ENCODE measurements at regions not wholly inside any gene's neighbourhood (a gene's known extent, or its start where the extent isn't known, plus 50 kb on each side); places are given as distances from the start of the nearest gene placed in this dataset.
"Not testable (repeated sequence)": the region's sequence is repeated elsewhere in the genome, so short reads cannot be mapped to it uniquely, and the experiment has no call there.

DNA sequence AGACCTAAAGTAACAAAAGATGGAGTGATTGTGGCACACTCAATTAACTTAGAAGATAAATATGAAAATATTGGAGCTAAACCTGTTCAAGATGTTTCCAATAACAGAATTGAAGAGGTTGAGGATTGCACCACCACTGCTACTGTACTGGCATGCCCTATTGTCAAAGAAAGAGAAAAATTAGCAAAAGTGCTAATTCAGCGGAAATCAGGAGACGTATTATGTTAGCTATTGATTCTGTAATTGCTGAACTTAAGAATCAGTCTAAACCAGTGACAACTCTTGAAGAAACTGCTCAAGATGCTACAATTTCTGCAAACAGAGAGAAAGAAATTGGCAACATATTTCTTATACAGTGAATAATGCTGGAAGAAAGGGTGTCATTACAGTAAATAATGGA is 754.4 kb downstream of the CDH18 start:
- no peak for DNase-seq (ENCODE audit: low spot score)

DNA sequence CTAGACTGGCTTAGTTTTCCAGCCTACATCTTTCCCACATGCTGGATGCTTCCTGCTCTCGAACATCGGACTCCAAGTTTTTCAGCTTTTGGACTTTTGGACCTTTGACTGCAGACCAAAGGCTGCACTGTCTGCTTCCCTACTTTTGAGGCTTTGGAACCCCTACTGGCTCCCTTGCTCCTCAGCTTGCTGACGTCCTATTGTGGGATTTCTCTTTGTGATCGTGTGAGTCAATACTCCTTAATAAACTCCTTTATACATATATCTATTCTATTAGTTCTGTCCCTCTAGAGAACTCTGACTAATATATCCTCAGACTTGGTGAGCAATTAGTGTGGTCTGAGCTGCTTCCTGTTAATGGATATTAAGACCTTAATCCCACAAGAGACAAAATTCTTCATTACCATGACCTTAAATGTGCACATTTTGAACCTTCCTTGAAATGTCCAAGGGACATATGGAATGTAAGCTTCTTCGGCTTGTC is 752.9 kb downstream of the CDH18 start:
- DNase-seq (ENCODE audit: low spot score), result no peak

DNA sequence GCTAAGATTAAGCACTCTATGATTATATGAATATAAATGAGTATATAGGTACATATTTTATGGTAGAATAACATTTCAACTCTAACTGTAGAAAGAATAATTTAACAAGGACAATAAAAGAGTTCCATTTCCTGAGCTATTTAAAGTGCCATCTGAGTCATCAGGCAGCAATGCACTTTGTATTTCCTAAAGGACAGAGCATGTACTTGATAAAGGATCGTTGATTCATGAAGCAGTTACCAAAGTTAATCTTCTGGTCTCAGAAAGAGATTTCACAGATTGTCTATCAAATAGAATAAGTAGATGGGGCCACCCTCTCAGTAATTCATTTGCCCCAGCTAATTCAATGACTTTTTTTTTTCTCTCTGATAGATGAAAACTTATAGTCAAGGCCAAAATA is 747.8 kb downstream of the CDH18 start:
- DNase-seq (ENCODE audit: low spot score), result no peak

DNA sequence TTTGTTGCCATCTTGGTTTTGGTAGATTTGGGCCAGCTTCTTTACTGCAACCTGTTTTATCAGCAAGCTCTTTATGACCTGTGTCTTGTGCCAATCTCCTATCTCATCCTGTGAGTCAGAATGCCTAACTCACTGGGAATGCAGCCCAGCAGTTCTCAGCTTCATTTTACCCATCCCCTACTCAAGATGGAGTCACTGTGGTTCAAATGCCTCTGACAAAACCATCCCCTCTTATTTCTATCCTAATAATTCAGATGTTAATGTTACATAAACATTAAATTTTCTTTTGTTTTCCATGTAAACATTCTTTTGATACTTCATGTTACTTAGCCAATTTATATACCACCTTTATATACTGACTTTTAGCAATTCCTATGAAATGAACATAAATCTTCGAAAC is 746.3 kb downstream of the CDH18 start:
- no peak for DNase-seq (ENCODE audit: low spot score)

DNA sequence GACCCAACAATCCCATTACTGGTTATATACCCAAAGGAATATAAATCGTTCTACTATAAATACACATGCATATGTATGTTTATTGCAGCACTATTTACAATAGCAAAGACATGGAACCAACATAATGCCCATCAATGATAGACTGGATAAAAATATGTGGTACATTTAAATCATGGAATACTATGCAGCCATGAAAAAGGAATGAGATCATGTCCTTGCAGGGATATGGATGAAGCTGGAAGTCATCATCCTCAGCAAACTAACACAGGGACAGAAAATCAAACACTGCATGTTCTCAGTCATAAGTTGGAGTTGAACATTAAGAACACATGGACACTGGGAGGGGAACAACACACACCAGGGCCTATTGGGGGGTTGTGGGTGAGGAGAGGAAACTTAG is 741.8 kb downstream of the CDH18 start:
- DNase-seq (ENCODE audit: low spot score), result not testable (repeated sequence)

DNA sequence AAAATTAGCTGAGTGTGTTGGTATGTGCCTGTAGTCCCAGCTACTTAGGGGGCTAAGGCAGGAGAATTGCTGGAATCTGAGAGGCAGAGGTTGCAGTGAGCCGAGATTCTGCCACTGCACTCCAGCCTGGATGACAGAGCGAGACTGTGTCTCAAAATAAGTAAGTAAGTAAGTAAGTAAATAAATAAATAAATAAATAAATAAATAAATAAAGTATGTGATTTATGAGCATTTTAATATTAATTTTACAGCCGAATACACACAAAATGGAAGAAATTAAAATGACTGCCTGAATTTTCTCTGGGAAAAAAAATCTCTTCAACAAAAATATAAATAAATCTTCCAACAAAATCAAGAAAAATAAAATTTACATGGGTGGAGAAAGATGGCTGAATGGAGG is 740.7 kb downstream of the CDH18 start:
- no peak for DNase-seq (ENCODE audit: low spot score)

DNA sequence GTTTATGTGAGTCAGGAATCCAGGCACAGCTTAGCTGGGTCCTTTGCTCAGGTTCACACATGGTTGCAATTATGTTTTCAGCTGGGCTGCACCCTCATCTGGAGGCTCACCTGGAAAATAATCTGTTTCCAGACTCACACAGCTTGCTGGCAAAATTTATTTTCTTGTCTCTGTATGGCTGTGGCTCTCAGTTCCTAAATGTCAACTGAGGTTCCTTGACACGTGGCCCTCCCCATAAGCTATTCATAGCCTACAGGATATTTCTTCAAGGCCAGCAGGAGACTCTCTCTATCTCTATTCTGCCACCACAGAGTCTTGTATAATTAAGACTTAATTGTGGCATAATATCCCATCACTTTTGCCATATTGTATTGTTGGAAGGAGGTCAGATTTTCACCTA is 732.0 kb downstream of the CDH18 start:
- DNase-seq (ENCODE audit: low spot score), result no peak

DNA sequence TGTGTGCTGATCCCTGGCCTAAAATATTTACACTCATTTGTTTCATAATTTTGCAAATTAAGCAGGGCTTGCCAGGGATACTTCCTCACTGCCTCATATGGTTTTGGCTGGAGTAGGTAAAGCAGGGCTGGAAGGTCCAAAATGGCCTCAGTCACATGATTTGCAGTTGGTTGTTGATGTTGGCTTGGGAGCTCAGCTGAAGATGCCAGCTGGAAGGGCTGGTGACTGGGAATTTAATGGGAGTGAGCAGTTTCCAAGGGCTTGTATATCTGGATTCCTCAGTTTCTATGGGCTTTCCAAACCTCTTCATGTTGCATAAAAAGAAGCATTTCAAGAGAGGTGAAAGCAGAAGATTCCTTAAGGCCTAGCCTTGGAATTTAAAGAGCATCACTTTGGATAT is 729.3 kb downstream of the CDH18 start:
- no peak for DNase-seq (ENCODE audit: low spot score)

DNA sequence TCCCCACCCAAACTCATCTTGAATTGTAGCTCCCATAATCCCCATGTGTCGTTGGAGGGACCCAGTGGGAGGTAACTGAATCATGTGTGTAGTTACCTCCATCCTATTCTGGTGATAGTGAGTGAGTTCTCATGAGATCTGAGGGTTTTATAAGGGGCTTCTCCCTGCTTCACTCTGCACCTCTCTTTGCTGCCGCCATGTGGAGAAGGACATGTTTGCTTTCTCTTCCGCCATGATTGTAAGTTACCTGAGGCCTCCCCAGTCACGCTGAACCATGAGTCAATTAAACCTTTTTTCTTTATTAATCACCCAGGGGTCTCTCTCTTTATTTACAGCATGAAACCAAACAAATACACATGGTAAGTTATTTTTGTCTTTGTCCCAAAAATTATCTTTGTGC is 726.1 kb downstream of the CDH18 start:
- no peak for DNase-seq (ENCODE audit: low spot score)

DNA sequence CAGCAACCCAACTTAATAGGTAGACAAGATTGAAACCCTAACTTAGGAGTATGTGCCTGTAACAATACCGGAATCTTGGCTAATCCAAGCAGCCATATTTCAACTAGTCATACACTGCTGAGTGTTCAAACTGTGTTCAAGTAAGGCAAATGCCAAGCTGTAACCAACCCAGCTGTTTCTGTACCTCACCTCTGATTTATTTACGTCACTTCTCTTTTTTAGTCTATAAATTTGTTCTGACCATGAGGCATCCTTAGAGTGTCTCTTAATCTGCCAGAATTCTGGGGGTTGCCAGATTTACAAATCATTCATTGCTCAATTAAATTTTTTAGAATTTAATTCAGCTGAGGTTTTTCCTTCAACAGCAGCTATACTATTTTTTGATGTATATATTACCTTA is 723.2 kb downstream of the CDH18 start:
- no peak for DNase-seq (ENCODE audit: low spot score)

DNA sequence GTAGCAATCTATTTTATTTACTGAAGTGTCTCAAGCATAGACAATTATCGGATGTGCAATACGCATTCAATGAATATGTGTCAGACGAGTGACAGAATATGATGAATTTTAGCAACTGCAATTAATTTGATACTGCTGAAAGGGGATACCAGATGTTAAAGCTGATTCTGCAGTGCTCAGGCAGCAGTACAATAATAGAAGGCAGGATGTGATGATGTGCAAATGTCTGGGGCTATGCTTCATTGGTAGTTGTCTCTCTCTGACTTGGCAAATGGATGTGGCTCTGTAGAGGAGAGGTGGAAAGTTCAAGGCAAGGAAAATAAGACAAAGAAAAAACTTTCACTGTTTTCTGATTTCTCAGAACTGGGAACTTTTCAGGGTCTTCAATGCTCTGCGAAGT is 721.2 kb downstream of the CDH18 start:
- DNase-seq (ENCODE audit: low spot score), result no peak

DNA sequence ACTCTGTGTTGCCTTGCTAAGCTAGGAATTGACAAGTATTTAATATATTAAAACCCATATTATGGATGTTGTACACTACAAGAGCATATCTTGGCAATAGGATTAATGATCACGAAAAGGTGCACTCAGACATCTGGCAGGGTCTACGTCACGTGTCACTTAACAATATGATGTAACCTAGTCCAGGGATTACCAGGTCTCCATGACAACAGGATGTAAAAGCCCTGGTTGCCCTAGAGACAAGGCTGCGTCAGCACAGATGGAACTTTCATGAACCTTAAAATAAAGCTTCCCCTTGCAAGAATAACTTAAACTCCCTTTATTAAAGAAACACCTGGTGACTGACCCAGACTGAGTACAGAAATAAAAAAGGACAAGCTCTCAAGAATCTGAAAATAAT is 717.8 kb downstream of the CDH18 start:
- no peak for DNase-seq (ENCODE audit: low spot score)

DNA sequence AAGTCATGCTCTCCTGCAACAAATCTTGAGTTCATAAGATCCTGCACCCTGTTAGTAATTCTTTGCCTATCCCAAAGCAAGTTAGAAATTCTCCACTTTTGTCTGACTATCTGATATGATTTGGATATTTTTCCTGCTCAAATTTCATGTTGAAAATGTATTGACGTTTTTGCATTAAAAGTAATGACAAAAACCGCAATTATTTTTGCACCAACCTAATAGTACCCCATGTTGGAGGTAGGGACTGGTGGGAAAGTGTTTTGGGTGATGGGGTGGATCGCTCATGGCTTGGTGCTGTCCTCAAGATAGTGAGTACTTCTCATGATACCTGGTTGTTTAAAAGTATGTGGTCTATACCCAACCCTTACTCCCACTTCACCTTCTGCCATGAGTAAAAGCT is 713.4 kb downstream of the CDH18 start:
- no peak for DNase-seq (ENCODE audit: low spot score)

DNA sequence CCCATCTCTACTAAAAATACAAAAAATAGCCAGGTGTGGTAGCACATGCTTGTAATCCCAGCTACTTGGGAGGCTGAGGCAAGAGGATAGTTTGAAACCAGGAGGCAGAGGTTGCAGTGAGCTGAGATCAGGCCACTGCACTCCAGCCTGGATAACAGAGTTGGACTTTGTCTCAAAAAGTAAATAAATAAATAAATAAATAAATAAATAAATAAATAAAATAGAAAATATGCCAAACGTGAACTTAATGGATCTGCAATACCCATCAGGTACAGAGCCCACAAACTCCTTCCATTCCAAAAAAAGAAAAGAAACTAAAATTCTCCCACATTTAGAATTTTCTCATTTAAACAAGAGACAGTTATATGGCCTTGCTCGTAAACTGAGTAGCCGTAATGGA is 702.7 kb downstream of the CDH18 start:
- DNase-seq (ENCODE audit: low spot score), result no peak

DNA sequence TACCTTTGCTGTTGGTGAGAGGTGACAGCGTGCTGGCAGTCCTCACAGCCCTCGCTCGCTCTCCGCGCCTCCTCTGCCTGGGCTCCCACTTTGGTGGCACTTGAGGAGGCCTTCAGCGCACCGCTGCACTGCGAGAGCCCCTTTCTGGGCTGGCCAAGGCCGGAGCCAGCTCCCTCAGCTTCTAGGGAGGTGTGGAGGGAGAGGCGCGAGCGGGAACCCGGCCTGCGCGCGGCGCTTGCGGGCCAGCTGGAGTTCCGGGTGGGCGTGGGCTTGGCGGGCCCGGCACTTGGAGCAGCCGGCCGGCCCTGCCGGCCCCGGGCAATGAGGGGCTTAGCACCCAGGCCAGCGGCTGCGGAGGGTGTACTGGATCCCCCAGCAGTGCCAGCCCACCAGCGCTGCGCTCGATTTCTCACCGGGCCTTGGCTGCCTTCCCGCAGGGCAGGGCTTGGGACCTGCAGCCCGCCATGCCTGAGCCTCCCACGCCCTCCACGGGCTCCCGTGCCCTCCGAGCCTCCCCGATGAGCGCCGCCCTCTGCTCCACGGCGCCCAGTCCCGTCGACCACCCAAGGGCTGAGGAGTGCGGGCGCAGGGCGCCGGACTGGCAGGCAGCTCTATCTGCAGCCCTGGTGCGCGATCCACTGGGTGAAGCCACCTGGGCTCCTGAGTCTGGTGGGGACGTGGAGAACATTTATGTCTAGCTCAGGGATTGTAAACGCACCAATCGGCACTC is 700.3 kb downstream of the CDH18 start:
- not testable (repeated sequence) for DNase-seq (ENCODE audit: low spot score)

DNA sequence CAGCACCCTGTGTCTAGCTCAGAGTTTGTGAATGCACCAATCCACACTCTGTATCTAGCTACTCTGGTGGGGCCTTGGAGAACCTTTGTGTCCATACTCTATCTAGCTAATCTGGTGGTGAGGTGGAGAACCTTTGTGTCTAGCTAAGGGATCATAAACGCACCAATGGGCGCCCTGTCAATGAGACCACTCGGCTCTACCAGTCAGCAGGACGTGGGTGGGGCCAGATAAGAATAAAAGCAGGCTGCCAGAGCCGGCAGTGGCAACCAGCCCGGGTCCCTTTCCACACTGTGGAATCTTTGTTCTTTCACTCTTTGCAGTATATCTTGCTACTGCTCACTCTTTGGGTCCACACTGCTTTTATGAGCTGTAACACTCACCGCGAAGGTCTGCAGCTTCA is 699.7 kb downstream of the CDH18 start:
- DNase-seq (ENCODE audit: low spot score), result peak; percentile 9

DNA sequence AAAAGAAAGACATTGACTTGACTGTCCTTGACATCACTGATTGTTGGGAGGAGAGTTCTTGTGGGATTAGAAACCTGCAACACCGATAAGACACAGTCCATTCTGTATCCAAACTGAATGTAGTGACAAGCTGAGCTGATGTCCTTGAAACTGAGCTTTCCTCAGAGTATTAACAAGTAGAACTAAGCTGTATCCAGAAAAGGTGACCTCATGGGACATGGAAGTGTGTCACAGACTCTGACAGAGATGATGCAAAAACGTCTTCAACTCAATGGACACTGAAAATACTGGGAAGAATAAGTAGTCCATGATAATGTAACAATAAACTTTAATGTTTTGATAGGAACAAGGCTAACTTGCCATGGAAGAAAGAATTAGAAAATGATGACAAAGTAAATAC is 690.1 kb downstream of the CDH18 start:
- DNase-seq (ENCODE audit: low spot score), result no peak

DNA sequence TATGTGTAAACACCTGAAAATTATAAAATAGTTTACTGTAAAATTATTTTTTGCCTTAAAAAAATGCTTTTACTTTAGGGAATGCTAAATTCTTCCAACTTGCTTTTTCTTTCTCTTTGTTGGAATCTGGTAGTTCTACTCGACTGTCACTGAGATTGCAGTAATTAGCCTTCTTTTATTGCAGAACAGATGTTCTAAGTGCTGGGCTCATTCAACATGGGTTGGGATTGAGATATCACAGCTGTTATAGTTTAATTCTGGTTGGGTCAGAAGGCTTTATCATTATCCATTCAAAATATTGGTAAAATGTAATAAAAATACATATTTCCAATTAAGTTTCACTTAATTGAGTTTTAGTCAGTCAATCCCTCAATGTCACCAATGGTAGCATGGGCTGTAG is 686.7 kb downstream of the CDH18 start:
- no peak for DNase-seq (ENCODE audit: low spot score)

DNA sequence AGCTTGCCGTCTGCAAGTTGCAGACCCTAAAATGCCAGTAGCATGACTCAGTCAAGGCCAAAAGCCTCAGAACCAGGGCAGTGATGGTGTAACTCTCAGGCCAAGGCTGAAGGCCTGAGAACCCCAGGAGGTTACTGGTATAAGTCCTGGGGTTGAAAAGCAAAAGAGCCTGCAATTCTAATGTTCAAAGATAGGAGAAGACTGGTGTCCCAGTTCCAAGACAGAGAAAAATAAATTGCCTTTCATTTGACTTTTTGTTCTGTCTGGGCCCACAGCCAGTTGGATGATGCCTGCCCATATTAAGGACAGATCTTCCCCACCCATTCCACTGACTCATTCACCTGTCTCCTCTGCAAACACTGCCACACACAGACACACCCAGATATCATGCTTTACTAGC is 673.2 kb downstream of the CDH18 start:
- DNase-seq (ENCODE audit: low spot score), result no peak

DNA sequence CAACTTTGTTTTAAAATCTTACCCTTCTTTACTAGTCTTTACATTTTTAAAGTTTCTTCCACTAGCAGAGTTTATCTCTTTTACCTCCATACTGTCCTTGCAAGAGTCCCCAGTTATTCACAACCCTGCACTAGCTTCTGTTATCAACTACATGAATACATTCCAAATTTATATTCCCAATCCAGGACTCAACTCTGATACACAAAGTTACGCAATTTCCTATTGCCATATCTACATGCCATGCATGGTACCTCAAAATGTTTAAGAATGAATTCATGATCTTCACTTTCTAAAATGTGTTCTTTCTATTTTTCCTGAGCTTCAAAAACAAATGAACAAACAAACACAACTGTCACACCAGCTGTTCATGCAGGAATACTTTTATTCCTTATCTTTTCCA is 668.7 kb downstream of the CDH18 start:
- DNase-seq (ENCODE audit: low spot score), result no peak

DNA sequence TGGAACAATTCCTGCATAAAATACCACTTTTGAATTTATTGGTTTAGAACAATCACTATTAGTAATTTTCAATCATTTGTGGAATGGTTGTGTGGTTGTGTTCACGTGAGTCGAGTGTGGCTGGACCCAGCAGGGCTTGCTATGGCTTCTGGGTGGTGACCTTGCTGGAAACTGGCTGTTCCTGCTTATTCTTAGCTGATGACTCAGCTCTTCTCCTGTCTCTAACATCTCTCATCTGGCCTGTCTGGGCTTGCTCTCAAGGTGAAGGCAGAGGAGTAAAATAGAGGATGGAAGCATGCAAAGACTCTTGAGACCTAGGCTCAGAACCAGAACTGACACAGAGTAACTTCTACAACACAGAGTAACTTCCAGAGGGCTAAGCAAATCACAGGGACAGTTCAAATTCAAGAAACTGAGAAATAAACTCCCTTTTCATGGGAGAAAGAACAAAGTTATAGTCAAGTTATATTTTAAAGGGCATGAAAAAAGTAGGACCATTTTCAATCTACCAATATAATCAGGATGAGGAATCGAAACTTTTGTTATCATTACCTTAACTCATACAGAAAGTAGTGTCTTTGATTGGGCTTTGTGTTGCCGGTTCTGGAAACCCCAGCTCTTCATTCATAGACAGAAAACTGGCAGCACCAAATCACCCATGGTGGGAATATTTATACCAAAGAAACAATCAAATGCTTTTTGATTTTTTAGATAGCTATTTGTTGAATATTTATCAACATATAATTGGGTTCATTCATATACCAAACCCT is 665.1 kb downstream of the CDH18 start:
- peak; percentile 4 for DNase-seq (ENCODE audit: low spot score)

DNA sequence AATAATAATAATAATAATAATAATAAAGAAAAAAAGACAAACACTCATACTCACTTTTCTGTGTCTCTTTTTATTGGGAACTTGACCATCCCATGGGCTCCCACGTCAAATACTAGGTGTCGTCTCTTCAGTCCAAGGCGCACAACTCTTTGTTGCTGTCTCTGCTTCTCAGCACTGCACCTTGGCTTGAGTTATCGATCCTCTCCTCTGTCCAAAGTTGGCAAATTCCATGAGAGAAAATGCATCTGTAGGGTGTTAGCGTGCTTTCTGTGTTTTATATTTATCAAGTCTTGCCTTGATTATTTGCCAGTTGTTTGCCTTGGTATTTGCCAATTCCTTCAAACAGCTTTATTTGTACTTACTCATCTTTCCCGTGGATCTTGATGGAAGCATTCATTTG is 653.7 kb downstream of the CDH18 start:
- DNase-seq (ENCODE audit: low spot score), result no peak

DNA sequence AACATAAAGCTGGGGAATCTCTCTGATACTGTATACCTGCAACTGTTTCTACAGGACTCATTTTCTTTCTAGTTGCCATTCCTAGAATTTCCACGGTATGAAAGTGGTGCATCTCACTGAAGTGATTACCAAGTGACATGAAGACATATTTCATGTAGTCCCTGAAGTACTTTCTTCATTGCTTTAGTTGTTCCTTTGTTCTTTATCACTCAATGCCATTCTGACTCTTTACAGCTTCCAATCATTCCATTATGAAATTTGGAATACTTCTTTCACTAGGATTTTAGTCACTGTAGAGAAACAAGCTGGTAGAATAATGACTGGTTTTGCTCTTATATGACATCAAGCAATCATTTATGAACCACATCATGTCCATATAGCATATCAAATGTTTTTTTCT is 645.1 kb downstream of the CDH18 start:
- DNase-seq (ENCODE audit: low spot score), result no peak

DNA sequence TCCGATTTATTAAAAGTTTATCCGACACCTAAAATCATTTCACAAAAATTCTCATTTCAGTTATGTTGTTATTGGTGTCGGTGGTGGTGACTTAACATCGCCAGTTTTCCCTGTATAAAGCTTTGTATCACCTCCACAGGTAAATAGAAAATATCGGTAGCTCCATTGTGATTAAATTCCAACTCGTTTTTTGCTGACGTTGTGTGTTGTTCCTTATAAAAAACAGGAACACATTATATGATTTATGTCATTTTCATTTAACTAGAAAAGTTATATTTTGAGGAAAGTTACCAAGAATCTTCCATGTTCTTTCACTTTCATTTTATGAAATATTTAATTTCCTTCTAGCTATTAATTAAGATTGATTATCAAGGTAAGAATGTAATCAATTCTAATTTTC is 635.9 kb downstream of the CDH18 start:
- DNase-seq (ENCODE audit: low spot score), result no peak

Data from HuH-7.5 (cell line).